GM21360 (cell line): ENCODE measurements at regions not wholly inside any gene's neighbourhood (a gene's known extent, or its start where the extent isn't known, plus 50 kb on each side); places are given as distances from the start of the nearest gene placed in this dataset.

Experiments used
- ATAC-seq: cut with Tn5 transposase; IDR thresholded peaks from one replicate; pipeline ENCODE4 v1.9.1; 2021; ENCODE audit warnings: mild to moderate bottlenecking, moderate library complexity; ENCODE audit not compliant: unreplicated experiment

GRCh38 chr2:145044491-145044890 is 524.6 kb upstream of the ZEB2 start:
- no peak for ATAC-seq

GRCh38 chr2:145043399-145043834 is 523.5 kb upstream of the ZEB2 start:
- no peak for ATAC-seq

DNA sequence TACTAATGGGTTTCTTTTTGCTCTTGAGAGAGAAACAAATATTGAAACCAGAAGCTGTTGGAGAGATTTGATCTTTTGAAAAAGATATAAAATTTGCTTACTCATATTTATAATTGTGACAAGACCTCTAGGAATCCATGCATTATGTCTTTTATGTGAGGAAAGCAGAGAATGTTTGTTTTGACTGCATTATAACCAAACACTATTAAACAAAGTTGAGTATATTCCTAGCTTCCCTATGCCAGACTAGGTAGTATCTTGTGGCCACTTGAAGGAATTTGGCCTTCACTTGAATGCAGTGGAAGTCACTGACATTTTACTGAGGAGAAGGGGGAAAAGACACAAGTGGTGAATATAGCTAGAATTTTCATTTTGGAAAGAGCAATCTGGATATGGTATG is 521.8 kb upstream of the ZEB2 start:
- ATAC-seq = no peak

- no peak for ATAC-seq
Observed at GRCh38 chr2:145040433-145040832, 520.5 kb upstream of the ZEB2 start.

GRCh38 chr2:145038041-145038525 is 518.2 kb upstream of the ZEB2 start:
- no peak for ATAC-seq

- no peak for ATAC-seq
Observed at GRCh38 chr2:145036421-145037011, 516.6 kb upstream of the ZEB2 start.

- no peak for ATAC-seq
Observed at GRCh38 chr2:145034511-145034910, 514.6 kb upstream of the ZEB2 start.

DNA sequence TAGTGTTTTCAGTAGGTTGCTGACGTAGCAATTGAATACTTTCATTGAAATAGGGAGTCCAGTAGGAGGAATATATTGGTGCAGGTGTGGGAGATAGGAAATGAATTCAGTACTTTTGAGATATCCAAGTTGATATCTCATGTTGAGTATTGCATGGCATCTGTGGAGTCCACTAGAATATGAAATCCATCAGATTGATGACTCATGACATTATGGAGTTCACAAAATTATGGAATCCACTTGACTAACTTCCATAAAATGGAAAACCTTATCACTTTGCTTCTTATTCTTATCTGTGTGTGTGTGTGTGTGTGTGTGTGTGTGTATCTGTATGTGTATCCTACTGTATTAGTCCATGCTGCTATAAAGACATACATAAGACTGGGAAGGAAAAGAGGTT is 513.5 kb upstream of the ZEB2 start:
- no peak for ATAC-seq

DNA sequence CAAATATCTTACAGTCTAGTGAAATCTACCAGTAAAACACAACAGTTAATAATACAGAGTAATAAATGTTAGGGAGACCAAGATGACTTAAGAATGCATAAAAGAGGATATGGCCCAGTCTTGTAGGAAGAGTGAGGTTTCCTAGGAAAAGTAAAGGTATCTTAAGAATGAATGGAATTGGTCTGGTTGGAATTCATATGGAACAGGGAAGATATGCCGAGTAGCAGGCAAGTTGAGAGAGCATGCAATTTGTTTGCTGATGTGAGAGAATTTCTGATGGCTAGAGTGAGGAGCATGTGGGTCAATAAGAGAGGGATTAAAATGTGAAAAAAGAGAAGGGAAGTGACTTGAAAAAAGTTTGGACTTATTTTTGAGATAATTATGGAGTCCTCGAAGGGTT is 512.9 kb upstream of the ZEB2 start:
- no peak for ATAC-seq

GRCh38 chr2:145029873-145030272 is 510.0 kb upstream of the ZEB2 start:
- ATAC-seq = no peak

DNA sequence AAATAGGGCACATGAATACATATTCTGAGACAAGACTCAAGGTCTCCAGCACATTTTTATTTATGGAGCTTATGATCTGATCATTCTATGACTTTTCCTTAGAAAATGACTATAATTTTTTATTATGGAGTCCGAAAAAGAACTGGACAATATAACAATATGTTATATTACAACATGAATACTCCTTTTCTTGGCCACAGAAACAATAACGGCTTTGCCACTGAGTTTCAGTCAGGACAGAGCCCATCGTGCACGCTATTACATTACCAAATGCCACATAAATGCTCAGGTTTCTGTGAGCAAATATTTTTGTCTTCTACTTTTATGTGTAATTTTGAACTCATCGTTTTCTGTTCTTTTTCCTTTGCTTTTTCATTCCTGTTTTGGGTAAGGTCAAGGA is 509.2 kb upstream of the ZEB2 start:
- no peak for ATAC-seq

DNA sequence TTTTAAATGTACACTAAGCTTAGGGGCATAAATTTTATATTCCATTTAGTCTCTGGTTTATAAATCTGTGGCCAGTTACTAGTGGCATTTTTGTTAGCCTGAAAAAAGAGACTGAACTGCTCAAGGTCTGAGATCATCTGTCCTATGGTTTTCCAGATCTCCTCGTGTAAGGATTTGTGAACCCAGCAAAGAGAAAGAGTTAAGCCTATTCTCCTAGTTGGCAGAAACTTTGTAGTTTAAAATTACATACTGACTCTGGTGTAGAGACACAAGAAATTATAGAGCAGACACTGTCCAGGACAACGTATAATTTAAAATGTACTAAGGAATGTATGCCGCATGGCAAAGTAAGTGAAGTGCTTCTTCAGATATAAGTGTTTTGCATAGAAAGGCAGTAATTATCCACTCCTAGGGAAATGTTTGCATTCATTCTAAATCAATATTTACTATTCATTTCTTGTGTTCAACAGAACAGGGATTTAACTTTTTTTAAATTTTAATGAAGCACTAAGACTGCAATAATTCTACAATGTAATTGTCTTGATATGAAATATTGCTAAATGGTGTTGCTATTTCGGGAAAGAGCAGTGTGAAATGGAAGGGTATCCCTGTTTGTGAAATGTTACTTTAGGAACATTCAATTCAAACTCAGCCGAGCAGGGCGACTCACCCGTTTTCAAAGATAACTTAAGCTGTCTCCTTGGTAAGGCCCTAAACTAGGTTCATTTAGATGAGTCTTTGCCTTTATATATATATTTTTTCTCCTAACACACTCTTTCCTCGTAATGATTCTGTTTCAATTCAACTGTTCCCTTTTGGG is 508.4 kb upstream of the ZEB2 start:
- no peak for ATAC-seq

DNA sequence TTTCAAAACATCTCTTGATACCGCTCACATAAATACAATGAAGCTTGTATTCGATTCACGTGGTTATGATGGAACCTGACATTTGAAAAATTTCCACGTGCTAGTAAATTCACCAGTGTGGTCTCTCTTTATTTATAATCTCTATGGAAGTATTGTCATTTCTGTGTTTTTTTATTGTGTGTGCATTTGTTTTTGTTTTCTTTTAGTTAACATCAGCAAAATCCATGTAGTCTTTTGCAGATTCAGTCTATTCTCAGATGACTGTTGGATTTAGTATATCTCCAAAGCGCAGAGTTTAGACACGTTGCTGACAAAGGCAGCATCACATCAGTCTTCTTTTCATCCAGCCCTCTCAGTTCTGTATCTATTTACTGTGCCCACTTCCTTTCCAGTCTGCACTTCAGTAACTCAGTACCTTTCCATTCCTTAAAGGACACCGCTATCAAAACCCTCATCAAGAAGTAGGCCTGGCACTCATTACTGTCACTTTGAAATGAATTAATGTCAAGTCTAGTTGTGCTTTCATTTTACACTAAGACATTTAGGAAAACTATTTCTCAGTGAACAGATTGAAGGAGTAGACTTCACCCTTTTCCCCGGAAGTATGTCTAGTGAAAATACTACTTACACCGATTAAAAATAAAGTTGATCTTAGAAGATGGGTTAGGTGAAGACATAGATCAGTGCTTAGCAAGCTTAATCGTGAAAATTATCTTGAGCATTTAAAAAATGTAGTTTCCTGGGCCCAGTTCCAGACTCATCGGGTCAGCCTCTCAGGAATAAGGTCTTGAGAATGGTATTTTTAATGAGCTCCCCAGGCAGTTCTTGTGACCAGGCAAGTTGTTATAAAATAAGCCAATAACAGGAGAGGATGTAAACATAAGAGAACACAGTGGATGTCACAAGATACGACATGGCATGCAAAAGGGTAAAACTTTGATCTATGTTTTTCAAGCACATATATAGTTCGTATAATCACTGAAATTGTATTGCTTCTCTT is 506.8 kb upstream of the ZEB2 start:
- ATAC-seq = no peak

DNA sequence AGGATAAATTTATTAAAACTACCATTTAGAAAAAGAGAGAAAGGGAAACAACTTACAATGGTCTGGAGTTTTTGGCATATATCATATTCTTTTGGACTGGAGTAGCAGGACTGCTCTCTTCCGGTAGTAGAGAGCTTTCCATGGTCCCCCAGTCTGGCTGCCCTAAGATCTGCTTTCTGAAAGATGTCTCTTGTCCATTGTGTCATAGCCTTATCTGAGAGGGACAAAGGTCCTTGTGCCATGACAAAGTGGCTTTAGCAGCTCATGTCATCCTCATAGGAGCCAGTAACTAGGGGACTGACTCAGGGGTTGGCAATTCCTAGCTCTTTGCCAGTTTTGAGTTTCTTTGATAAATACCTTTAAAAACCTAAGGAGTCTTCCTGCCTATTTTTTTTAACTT is 505.5 kb upstream of the ZEB2 start:
- no peak for ATAC-seq

- no peak for ATAC-seq
Observed at GRCh38 chr2:145023334-145023934, 503.5 kb upstream of the ZEB2 start.

- no peak for ATAC-seq
Observed at GRCh38 chr2:145022666-145023333, 502.9 kb upstream of the ZEB2 start.

DNA sequence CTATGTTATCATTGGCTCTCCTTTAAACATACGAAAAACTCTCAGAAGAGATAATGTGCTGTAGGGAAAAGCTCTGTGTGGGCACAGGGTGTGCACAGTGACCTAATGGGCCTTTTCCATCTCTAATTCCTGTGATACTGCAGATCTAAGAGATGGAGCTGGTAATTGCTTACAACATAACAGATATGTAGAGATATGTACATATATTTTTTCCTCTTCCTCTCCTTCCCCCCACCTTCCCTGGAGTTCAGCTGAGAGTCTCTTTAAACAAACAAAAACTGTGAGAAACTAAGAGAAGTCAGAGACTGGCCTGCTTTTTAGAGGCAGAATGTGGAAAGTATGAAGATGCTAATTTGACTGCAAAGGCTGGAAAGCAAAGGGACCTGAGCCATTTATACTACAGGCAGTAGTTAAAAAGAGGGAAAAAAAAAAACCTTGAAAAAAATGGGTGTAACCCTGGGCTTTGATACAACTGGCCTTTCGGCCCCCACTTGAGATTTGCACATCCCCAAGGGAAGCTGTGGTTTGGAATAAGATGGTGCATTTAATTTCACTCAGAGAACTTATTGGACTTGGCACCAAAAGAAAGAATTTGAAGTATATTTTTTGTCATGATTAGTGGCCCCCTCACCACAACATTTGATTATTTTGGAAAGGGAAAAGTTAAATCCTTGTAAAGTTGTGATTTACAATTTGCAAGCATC is 502.2 kb upstream of the ZEB2 start:
- no peak for ATAC-seq

DNA sequence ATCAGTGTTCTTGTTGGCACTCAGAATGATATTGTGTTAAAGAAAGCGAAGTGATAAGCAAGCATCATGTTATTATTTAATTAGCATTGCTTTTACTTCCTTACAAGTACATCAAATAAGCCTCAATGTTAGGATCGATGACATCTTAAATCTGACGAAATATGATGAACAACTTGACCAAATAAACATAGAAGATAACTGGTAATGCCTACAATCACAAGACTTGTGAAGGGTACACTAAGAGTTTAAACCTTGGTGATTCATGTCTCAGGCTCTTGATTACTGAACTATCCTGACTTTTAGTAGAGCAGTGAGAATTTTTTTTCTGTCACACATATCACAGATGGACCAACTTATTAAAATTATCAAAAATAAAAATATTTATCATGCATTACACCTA is 500.8 kb upstream of the ZEB2 start:
- ATAC-seq = no peak

DNA sequence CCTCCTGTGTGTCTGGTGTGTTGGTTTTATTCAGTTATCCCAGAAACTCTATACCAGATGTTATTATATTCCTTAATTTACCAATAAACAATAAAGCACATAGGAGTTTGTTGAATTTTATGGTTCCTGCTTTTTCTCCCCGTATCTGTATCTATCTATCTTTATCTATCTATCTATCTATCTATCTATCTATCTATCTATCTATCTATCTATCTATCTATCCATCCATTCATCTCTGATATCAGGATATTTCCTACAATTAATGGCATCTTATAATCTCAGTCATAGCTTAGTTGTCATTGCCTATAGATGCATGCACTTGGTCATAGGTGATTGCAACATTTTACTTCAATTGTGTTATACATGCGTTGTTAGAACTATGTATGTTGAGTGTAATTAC is 500.2 kb upstream of the ZEB2 start:
- no peak for ATAC-seq

GRCh38 chr2:145018502-145018901 is 498.6 kb upstream of the ZEB2 start:
- ATAC-seq = no peak
